ENCODE measurements at regions not wholly inside any gene's neighbourhood (a gene's known extent, or its start where the extent isn't known, plus 50 kb on each side); places are given as distances from the start of the nearest gene placed in this dataset.
A peak's percentile ranks its signal among the peaks of the same experiment; 100 is the strongest.

- H3K36me3 Mint-ChIP-seq (ENCODE audit: low read depth, unreplicated experiment), result no peaks in the 10 kb centered on the region
- Histone ChIP-seq H3K9me3 (ENCODE audit: insufficient read depth, low read depth, low read length) (no peaks in the 10 kb centered on the region), H4K20me1 (ENCODE audit: insufficient read depth, low read length) (no peaks in the 10 kb centered on the region), H3K4me1 (ENCODE audit: insufficient read depth, low read length) (peaks cover 27% of the 10 kb centered on the region), H2AFZ (ENCODE audit: low read depth, low read length) (no peak overlapping the region), H3K27me3 (ENCODE audit: insufficient read depth, low read length) (no peaks in the 10 kb centered on the region), H3K27ac (ENCODE audit: low read depth, low read length) (peak overlapping the region; percentile 97), H3K4me2 (ENCODE audit: low read length) (peak overlapping the region; percentile 60), H3K36me3 (ENCODE audit: insufficient read depth, low read length) (no peaks in the 10 kb centered on the region), H3K9ac (ENCODE audit: low read length) (peak overlapping the region; percentile 74), H3K4me3 (ENCODE audit: insufficient read depth, low read depth, low read length) (no peak overlapping the region), H3K79me2 (ENCODE audit: insufficient read depth, low read length) (no peaks in the 10 kb centered on the region)
- no peak overlapping the region for H3K4me3 Mint-ChIP-seq (ENCODE audit: unreplicated experiment)
- H3K9me3 Mint-ChIP-seq (ENCODE audit: unreplicated experiment), result peaks cover 6% of the 10 kb centered on the region
- DNase-seq (ENCODE audit: low read depth) (peak; percentile 99), FAIRE-seq (peak; percentile 82)
- no peaks in the 10 kb centered on the region for H3K27me3 Mint-ChIP-seq (ENCODE audit: low read depth, unreplicated experiment)
- TF ChIP-seq EZH2 (IDR thresholded peaks at IDR 0.05; ENCODE audit: insufficient read depth, low read length) (no peak), CTCF (IDR thresholded peaks at IDR 0.05; ENCODE audit: insufficient read depth, low read depth, low read length) (no peak)
- H3K4me1 Mint-ChIP-seq (ENCODE audit: low read depth, unreplicated experiment), result peaks cover 24% of the 10 kb centered on the region
- peak overlapping the region; percentile 91 for H3K27ac Mint-ChIP-seq (ENCODE audit: unreplicated experiment)
Observed at GRCh38 chr12:88298761-88299242, 156.7 kb downstream of the TMTC3 start.

GRCh38 chr12:88299567-88300101, 157.5 kb downstream of the TMTC3 start:
- Histone ChIP-seq H3K27me3 (ENCODE audit: insufficient read depth, low read length) (no peaks in the 10 kb centered on the region), H3K4me2 (ENCODE audit: low read length) (peak overlapping the region; percentile 60), H3K79me2 (ENCODE audit: insufficient read depth, low read length) (no peaks in the 10 kb centered on the region), H2AFZ (ENCODE audit: low read depth, low read length) (no peak overlapping the region), H3K27ac (ENCODE audit: low read depth, low read length) (peak overlapping the region; percentile 97), H3K9me3 (ENCODE audit: insufficient read depth, low read depth, low read length) (no peaks in the 10 kb centered on the region), H3K36me3 (ENCODE audit: insufficient read depth, low read length) (no peaks in the 10 kb centered on the region), H4K20me1 (ENCODE audit: insufficient read depth, low read length) (no peaks in the 10 kb centered on the region), H3K9ac (ENCODE audit: low read length) (peak overlapping the region; percentile 74), H3K4me1 (ENCODE audit: insufficient read depth, low read length) (peaks cover 27% of the 10 kb centered on the region), H3K4me3 (ENCODE audit: insufficient read depth, low read depth, low read length) (no peak overlapping the region)
- Mint-ChIP-seq H3K4me3 (ENCODE audit: unreplicated experiment) (peak overlapping the region; percentile 50), H3K36me3 (ENCODE audit: low read depth, unreplicated experiment) (no peaks in the 10 kb centered on the region), H3K4me1 (ENCODE audit: low read depth, unreplicated experiment) (peaks cover 24% of the 10 kb centered on the region), H3K27ac (ENCODE audit: unreplicated experiment) (peak overlapping the region; percentile 91), H3K27me3 (ENCODE audit: low read depth, unreplicated experiment) (no peaks in the 10 kb centered on the region), H3K9me3 (ENCODE audit: unreplicated experiment) (no peaks in the 10 kb centered on the region)
- peak; percentile 99 for DNase-seq (ENCODE audit: low read depth)
- peak; percentile 99 for FAIRE-seq
- TF ChIP-seq EZH2 (IDR thresholded peaks at IDR 0.05; ENCODE audit: insufficient read depth, low read length) (no peak), CTCF (IDR thresholded peaks at IDR 0.05; ENCODE audit: insufficient read depth, low read depth, low read length) (no peak)

GRCh38 chr12:88300931-88301330, 158.8 kb downstream of the TMTC3 start:
- Histone ChIP-seq H3K4me2 (ENCODE audit: low read length) (peak overlapping the region; percentile 10), H3K27ac (ENCODE audit: low read depth, low read length) (peak overlapping the region; percentile 97), H3K4me3 (ENCODE audit: insufficient read depth, low read depth, low read length) (no peak overlapping the region), H3K79me2 (ENCODE audit: insufficient read depth, low read length) (no peaks in the 10 kb centered on the region), H3K4me1 (ENCODE audit: insufficient read depth, low read length) (peaks cover 27% of the 10 kb centered on the region), H2AFZ (ENCODE audit: low read depth, low read length) (no peak overlapping the region), H3K36me3 (ENCODE audit: insufficient read depth, low read length) (no peaks in the 10 kb centered on the region), H3K9ac (ENCODE audit: low read length) (no peak overlapping the region), H3K9me3 (ENCODE audit: insufficient read depth, low read depth, low read length) (no peaks in the 10 kb centered on the region), H3K27me3 (ENCODE audit: insufficient read depth, low read length) (no peaks in the 10 kb centered on the region), H4K20me1 (ENCODE audit: insufficient read depth, low read length) (no peaks in the 10 kb centered on the region)
- TF ChIP-seq EZH2 (IDR thresholded peaks at IDR 0.05; ENCODE audit: insufficient read depth, low read length) (no peak), CTCF (IDR thresholded peaks at IDR 0.05; ENCODE audit: insufficient read depth, low read depth, low read length) (no peak)
- FAIRE-seq, result peak; percentile 64
- H3K4me3 Mint-ChIP-seq (ENCODE audit: unreplicated experiment), result no peak overlapping the region
- no peaks in the 10 kb centered on the region for H3K36me3 Mint-ChIP-seq (ENCODE audit: low read depth, unreplicated experiment)
- no peaks in the 10 kb centered on the region for H3K9me3 Mint-ChIP-seq (ENCODE audit: unreplicated experiment)
- DNase-seq (ENCODE audit: low read depth), result no peak
- peaks cover 24% of the 10 kb centered on the region for H3K4me1 Mint-ChIP-seq (ENCODE audit: low read depth, unreplicated experiment)
- H3K27ac Mint-ChIP-seq (ENCODE audit: unreplicated experiment), result peak overlapping the region; percentile 91
- H3K27me3 Mint-ChIP-seq (ENCODE audit: low read depth, unreplicated experiment), result no peaks in the 10 kb centered on the region

All from astrocyte (in vitro differentiated cells and primary cell).